ENCODE measurements at regions not wholly inside any gene's neighbourhood (a gene's known extent, or its start where the extent isn't known, plus 50 kb on each side); places are given as distances from the start of the nearest gene placed in this dataset.

DNA sequence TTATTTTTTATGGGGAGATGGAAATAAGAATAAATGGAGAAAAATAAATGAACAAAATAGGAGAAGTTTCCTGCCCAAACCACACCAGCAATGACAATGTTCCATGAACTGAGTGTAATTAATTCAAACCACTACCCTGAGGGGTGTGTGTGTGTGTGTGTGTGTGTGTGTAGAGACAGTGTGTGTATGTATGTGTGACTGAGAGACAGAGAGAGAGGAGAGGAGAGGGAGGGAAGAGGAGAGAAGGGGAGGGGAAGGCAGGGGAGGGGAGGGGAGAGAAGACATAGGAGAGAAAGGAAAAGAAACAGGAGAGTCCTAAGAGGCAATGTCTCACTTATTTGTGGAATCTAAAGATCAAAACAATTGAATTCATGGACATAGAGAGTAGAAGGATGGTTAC lies 65.0 kb upstream of the POU2AF1 start:
- DNase-seq, result no peak

DNA sequence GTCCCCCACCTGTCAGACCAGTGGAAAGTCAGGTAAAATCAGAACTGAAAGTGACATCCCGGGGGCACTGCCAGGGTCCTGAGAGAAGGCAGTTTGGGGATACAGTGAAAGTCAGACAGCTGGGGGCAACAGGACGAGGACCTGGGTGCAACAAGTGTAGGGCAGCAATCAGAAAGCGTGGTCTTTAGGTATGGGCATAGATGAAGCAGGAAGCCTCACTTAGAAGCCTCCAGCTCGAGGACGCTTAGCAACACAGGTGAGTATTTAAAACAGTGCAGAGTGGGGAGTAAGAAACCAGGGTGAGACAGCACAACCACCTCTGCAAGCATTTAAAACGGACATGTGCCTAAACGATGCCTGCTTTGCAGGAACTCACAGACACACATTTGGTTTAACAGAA lies 64.6 kb upstream of the POU2AF1 start:
- no peak for DNase-seq

DNA sequence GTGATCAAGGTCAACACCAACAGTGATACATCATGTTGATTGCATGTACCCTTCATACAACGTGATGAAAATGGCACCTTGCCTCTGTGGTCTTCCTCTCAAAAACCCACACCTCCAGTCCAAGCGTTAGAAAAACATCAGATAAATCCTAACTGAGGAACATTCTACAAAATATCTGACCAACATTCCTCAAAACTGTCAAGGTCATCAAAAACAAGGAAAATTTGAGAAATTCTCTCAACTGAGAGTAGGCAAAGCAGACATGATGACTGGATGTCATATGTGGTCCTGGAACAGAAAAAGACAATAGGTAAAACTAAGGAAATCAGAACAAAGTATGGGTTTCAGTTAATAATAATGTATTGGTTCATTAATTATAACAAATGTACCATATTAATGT lies 64.0 kb upstream of the POU2AF1 start:
- DNase-seq, result no peak

DNA sequence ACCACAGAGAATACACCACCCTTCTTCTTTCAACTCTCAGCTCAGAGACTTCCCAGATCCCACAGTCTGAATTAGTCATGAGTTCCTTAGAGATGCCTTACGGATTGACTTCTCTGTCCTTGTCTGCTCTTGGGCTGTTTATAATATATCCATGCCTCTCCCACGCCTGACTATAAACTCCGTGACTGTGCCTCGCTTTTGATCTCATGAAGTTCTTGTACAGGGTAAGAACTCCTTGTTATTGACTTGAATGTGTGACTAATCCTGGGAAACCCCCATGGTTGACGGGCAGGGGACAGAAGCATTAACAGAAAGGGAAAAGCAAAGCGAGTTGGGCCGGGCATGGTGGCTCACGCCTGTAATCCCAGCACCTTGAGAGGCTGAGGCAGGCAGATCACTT lies 62.4 kb upstream of the POU2AF1 start:
- peak in 1 of 2 experiments; percentile 34 for DNase-seq

DNA sequence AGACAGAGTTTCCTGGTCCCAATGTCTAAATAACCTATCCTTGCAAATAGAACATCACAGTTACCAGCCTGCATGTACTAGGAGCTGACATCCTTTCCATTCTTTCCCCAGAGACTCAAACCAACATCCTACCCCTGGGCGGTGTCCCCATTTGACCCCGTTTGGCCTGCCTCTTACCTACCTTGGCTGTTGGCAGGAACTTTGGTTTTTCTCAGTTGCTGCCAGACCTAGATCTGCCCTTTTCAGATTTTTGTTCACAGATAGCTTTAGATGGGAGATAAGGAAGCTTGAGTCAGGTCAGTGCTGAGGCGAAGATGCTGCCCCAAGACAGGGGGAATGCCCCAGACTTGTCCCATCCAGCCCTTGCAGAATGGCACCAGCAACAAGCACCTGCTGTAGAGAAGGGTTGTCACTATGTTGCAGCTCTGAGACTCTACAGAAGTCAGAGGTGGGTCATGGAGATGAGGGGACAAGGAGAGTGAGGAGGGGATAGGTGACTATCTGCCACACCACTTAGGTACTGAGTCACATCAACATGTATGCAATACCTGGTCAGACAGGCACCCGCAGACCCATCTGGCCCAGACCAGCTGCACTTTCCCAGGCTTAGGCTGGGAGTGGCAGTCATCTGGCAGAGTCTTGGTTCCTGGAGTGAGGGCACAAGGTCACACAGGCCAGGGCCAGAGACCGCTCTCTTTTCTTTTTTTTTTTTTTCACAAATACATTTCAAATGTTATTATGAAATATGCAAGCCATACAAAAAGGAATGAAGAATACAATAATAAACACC lies 61.5 kb upstream of the POU2AF1 start:
- DNase-seq, result no peak

DNA sequence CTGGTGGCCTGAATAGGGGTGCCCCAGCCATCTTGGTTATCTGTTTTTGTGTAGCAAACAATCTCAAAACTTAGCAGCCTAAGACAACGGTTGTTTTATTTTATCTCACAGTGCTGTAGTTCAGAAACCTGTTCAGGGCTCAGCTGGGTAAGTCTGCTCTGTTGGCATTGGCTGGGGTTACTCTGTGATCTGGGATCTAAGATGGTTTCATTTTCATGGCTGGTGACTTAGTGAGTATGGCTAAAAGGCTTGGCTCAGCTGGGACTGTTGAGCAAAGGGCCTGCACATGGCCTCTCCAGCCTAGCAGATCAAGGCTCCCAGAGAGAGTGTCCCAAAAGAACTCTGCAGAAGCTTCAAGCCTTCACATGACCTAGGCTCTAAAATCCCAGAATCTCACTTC lies 60.8 kb upstream of the POU2AF1 start:
- DNase-seq, result no peak

DNA sequence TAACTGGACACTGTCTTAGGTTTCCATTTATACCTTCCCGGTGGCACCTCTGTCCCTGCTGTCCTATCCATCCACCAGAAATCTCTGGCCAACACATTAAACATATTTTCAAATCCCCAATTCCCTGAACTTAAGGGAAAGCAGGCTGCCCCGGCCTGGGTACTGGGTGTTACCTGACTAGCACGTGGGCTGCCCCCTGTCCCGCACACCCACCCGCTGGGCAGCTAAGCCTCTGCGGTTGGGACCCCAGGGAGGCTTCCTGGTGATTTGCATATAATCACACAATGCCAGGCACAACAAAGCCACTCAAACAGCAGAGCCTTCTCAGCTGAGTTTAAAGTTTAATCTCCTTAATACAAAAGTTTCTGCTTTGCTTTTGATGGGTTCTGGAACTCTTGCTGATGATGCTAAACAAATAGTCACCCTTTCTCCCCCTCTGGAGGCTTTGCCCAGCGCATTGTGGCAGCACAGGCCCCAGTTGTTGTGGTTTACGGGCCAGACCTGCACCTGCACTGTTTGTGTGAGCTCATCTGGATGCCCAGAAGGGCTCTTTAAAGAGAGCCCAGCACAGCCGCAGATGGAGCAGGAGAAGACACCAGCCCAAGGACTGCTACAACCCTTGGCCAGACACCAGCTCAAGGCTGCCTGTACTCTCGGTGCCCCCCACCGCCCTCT lies 59.9 kb upstream of the POU2AF1 start:
- DNase-seq, result no peak

DNA sequence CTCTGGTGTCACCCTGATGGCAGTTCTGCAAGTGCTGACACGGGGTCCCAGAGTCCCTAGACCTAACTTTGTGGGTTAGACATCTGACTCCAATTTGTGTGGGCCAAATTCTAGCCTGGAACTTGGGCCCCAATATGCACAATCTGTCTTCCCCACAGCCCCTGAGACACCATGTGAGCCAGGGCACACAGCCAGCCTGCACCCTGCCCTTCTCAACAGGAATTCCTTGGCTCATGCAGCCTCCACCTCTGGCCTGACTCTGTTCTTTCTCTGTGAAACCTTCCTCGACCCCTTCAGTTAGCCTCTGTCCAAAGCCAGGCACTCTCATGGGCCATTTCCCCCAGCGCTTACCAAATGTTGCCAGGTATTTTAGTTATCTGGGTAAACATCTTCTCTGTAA lies 59.1 kb upstream of the POU2AF1 start:
- no peak for DNase-seq

DNA sequence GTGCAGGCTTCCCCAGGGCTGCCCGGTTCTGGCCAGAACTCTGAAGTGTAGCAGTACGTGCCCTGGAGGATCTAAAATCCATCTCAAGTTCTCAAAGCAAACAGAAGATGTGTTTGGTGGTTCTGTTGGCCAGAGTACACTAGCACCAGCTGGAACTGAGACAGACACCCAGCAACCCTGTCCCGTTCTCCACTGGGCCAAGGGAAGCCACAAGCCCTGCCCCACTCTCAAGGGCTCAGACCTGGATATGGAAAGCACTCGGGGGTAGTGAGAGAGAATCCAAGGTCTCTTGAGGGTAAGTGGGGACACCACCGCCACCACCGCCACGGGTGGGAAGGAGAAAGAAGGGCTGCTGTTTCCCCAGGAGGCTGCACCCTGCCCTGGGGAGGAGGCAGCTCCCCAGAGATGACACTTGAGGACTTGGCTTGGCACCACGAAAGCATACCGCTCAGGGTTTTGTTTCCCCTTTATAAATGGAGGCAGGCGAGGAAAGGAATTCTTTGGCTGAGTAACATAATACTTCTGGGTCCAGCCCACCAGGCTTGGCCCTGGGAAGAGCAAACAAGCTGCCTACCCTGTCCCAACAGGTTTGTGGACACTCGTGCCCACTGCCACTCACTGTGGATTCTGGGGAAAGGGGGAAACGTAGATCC lies 56.1 kb upstream of the POU2AF1 start:
- DNase-seq, result no peak

DNA sequence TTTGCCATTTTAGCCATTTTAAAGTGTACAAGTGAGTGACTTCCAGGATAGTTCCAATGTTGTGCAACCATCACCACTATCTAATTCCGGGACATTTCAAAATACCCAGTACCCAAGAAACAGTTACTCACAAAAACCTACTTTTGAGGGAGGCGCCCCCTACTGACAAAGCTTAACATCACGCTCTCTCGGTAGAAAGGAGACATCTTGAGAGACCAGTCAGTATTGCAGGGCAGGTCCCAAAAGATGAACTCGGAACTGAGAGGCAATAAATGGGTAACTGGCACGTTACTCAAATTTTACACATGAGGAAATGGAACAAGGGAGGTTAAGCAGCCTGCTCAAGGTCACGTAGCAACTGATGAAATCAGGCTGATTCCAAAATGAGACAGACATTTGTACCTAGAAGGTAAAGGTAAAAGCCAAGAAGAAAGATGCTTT lies 50.0 kb upstream of the POU2AF1 start:
- DNase-seq, result peak; percentile 81 to 86

Measured in activated T-cell treated with anti-CD3 and anti-CD28 coated beads, Interleukin-2, amount 50 U/mL, for 48 hours (primary cell).